SK-N-SH treated with all-trans-retinoic acid at 6 μM for 48 hours (cell line): ENCODE measurements at regions not wholly inside any gene's neighbourhood (a gene's known extent, or its start where the extent isn't known, plus 50 kb on each side); places are given as distances from the start of the nearest gene placed in this dataset.
"Not testable (repeated sequence)": the region's sequence is repeated elsewhere in the genome, so short reads cannot be mapped to it uniquely, and the experiment has no call there.

Experiments
- ATAC-seq: fragments of 200-7000 bp; cut with Tn5 transposase; 3 replicates; pipeline ENCODE4 v1.9.1; 2020; ENCODE audit warnings: mild to moderate bottlenecking, moderate library complexity
- ARNTL ChIP-seq: fragments of 450-650 bp; formaldehyde crosslinking; IDR thresholded peaks from 2 replicates; pipeline ENCODE4 v1.5.0; 2020; ENCODE audit warnings: low read depth, mild to moderate bottlenecking, moderate library complexity, borderline replicate concordance
- BACH2 ChIP-seq: fragments of 250-450 bp; sonication (Bioruptor Pico); IDR thresholded peaks from 2 replicates; pipeline ENCODE4 v1.9.0; 2021; ENCODE audit warnings: mild to moderate bottlenecking, borderline replicate concordance
- CREB5 ChIP-seq: fragments of 250-450 bp; sonication (Bioruptor Pico); IDR thresholded peaks from 2 replicates; pipeline ENCODE4 v1.5.1; 2020; ENCODE audit warnings: low read depth, mild to moderate bottlenecking, moderate library complexity
- CSDC2 ChIP-seq: fragments of 250-450 bp; sonication (Bioruptor Pico); IDR thresholded peaks from 2 replicates; pipeline ENCODE4 v1.5.0; 2020; ENCODE audit warnings: mild to moderate bottlenecking, moderate library complexity
- CSRNP3 ChIP-seq: fragments of 250-450 bp; sonication (Bioruptor Pico); IDR thresholded peaks from 2 replicates; pipeline ENCODE4 v1.5.1; 2021; ENCODE audit warnings: mild to moderate bottlenecking, moderate library complexity
- ISL1 ChIP-seq: fragments of 250-450 bp; sonication (Bioruptor Pico); IDR thresholded peaks from 2 replicates; pipeline ENCODE4 v2.1.2; 2022; ENCODE audit warnings: mild to moderate bottlenecking, moderate library complexity
- OSR1 ChIP-seq: fragments of 250-450 bp; sonication (Bioruptor Pico); IDR thresholded peaks from 2 replicates; pipeline ENCODE4 v1.8.0; 2022; ENCODE audit warnings: moderate library complexity, mild to moderate bottlenecking, inconsistent platforms
- PATZ1 ChIP-seq: fragments of 250-450 bp; sonication (Bioruptor Pico); IDR thresholded peaks from 2 replicates; pipeline ENCODE4 v1.8.0; 2020; ENCODE audit warnings: mild to moderate bottlenecking, moderate library complexity, borderline replicate concordance
- PPARA ChIP-seq: fragments of 250-450 bp; sonication (Bioruptor Pico); IDR thresholded peaks from 2 replicates; pipeline ENCODE4 v1.5.0; 2020; ENCODE audit warnings: mild to moderate bottlenecking, borderline replicate concordance
- RARB ChIP-seq: fragments of 250-450 bp; sonication (Bioruptor Pico); IDR thresholded peaks from 2 replicates; pipeline ENCODE4 v1.8.0; 2021; ENCODE audit warnings: mild to moderate bottlenecking, moderate library complexity
- SNAI2 ChIP-seq: fragments of 250-450 bp; sonication (Bioruptor Pico); IDR thresholded peaks from 2 replicates; pipeline ENCODE4 v1.5.0; 2020; ENCODE audit warnings: mild to moderate bottlenecking, moderate library complexity
- TCF4 ChIP-seq: fragments of 250-450 bp; sonication (Bioruptor Pico); IDR thresholded peaks from 2 replicates; pipeline ENCODE4 v1.8.0; 2021; ENCODE audit warnings: mild to moderate bottlenecking, moderate library complexity, borderline replicate concordance
- TOX ChIP-seq: fragments of 250-450 bp; sonication (Bioruptor Pico); IDR thresholded peaks from 2 replicates; pipeline ENCODE4 v1.8.0; 2021; ENCODE audit warnings: mild to moderate bottlenecking, moderate library complexity, borderline replicate concordance
- ZC3H10 ChIP-seq: fragments of 250-450 bp; sonication (Bioruptor Pico); IDR thresholded peaks from 2 replicates; pipeline ENCODE4 v1.5.1; 2021; ENCODE audit warnings: mild to moderate bottlenecking, moderate library complexity
- ZFP3 ChIP-seq: fragments of 250-450 bp; sonication (Bioruptor Pico); IDR thresholded peaks from 2 replicates; pipeline ENCODE4 v1.5.0; 2020; ENCODE audit warnings: mild to moderate bottlenecking, moderate library complexity
- ZNF565 ChIP-seq: fragments of 450-650 bp; formaldehyde crosslinking; conservative IDR thresholded peaks from 2 replicates; pipeline ENCODE4 v1.5.0; 2020; ENCODE audit warnings: low read depth, mild to moderate bottlenecking, moderate library complexity
- ZNF70 ChIP-seq: fragments of 450-650 bp; formaldehyde crosslinking; IDR thresholded peaks from 2 replicates; pipeline ENCODE4 v1.5.0; 2020; ENCODE audit warnings: mild to moderate bottlenecking, moderate library complexity
- ZNF8 ChIP-seq: fragments of 450-650 bp; formaldehyde crosslinking; IDR thresholded peaks from 2 replicates; pipeline ENCODE4 v1.5.0; 2020; ENCODE audit warnings: mild to moderate bottlenecking, moderate library complexity
- TF ChIP-seq, protein P1 (sequence below): fragments of 250-450 bp; sonication (Bioruptor Pico); IDR thresholded peaks from 2 replicates; pipeline ENCODE4 v1.8.0; 2021; ENCODE audit warnings: low read depth, mild to moderate bottlenecking, moderate library complexity, borderline replicate concordance
- TF ChIP-seq, protein P2 (sequence below): fragments of 250-450 bp; sonication (Bioruptor Pico); IDR thresholded peaks from 2 replicates; pipeline ENCODE4 v1.5.0; 2020; ENCODE audit warnings: mild to moderate bottlenecking, moderate library complexity

DNA sequence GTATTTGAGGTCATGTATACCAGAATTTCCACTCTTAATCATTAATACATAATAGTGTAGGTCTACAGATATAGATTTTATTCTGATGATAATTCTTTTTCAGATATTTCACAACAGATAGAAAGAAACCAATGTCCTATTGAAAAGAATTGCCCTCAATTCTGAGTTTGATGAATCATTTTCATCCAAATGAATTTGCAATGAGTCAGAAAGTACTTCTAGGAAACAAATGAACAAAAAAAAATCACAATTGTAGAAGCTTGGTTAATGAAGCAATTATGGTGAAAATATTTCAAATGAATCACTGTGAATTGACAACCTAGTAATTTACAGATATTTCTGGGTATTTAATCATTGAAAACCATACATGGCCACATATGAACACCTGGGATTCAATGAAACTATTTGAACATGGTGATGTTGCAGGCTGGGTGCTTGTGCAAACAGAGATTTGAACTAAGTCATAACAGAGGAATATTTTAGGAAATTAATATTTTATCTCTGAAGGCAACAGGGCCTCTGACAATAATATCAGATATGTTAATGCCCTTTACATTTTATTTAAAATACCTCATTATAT, 360.9 kb downstream of the SLITRK5 start:
- ATAC-seq: no peak
- no peak for TF ChIP-seq TCF4
- no peak for TF ChIP-seq ZNF565 (CRISPR knock-in tag)
- no peak for TF ChIP-seq SNAI2 (CRISPR knock-in tag)
- TF ChIP-seq BACH2 (CRISPR knock-in tag): no peak
- no peak for TF ChIP-seq PPARA
- TF ChIP-seq CSRNP3 (CRISPR knock-in tag): no peak
- TF ChIP-seq ZNF70 (CRISPR knock-in tag): no peak
- TF ChIP-seq ZC3H10 (CRISPR knock-in tag): no peak
- no peak for TF ChIP-seq ZNF8 (CRISPR knock-in tag)
- TF ChIP-seq, protein P1, sequence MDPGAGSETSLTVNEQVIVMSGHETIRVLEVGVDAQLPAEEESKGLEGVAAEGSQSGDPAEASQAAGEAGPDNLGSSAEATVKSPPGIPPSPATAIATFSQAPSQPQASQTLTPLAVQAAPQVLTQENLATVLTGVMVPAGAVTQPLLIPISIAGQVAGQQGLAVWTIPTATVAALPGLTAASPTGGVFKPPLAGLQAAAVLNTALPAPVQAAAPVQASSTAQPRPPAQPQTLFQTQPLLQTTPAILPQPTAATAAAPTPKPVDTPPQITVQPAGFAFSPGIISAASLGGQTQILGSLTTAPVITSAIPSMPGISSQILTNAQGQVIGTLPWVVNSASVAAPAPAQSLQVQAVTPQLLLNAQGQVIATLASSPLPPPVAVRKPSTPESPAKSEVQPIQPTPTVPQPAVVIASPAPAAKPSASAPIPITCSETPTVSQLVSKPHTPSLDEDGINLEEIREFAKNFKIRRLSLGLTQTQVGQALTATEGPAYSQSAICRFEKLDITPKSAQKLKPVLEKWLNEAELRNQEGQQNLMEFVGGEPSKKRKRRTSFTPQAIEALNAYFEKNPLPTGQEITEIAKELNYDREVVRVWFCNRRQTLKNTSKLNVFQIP: no peak
- no peak for TF ChIP-seq RARB (CRISPR knock-in tag)
- TF ChIP-seq CREB5 (CRISPR knock-in tag): no peak
- no peak for TF ChIP-seq ISL1 (CRISPR knock-in tag)
- TF ChIP-seq PATZ1 (CRISPR knock-in tag): no peak
- TF ChIP-seq ZFP3 (CRISPR knock-in tag): no peak
- TF ChIP-seq CSDC2 (CRISPR knock-in tag): no peak
- no peak for TF ChIP-seq OSR1 (CRISPR knock-in tag)
- TF ChIP-seq ARNTL (CRISPR knock-in tag): no peak
- TF ChIP-seq, protein P2, sequence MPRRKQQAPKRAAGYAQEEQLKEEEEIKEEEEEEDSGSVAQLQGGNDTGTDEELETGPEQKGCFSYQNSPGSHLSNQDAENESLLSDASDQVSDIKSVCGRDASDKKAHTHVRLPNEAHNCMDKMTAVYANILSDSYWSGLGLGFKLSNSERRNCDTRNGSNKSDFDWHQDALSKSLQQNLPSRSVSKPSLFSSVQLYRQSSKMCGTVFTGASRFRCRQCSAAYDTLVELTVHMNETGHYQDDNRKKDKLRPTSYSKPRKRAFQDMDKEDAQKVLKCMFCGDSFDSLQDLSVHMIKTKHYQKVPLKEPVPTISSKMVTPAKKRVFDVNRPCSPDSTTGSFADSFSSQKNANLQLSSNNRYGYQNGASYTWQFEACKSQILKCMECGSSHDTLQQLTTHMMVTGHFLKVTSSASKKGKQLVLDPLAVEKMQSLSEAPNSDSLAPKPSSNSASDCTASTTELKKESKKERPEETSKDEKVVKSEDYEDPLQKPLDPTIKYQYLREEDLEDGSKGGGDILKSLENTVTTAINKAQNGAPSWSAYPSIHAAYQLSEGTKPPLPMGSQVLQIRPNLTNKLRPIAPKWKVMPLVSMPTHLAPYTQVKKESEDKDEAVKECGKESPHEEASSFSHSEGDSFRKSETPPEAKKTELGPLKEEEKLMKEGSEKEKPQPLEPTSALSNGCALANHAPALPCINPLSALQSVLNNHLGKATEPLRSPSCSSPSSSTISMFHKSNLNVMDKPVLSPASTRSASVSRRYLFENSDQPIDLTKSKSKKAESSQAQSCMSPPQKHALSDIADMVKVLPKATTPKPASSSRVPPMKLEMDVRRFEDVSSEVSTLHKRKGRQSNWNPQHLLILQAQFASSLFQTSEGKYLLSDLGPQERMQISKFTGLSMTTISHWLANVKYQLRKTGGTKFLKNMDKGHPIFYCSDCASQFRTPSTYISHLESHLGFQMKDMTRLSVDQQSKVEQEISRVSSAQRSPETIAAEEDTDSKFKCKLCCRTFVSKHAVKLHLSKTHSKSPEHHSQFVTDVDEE (CRISPR knock-in tag): no peak
- TF ChIP-seq TOX (CRISPR knock-in tag): no peak

DNA sequence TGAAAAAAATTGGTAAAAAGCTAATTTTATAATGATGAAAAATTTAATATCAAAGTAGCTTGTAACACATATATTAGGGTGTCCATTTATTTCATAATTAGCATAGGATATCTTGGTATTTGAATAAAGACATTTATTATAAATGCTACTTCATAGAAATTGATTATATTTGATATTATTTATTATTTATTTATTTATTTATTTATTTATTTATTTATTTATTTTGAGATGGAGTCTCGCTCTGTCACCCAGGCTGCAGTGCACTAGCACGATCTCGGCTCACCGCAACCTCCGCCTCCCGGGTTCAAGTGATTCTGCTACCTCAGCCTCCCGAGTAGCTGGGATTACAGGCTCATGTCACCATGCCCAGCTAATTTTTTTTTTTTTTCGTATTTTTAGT, 365.0 kb downstream of the SLITRK5 start:
- ATAC-seq: not testable (repeated sequence)

GRCh38 chr13:88042489-88042888, 371.3 kb downstream of the SLITRK5 start:
- ATAC-seq: no peak

More at GRCh38 chr13:88042489-88042888, 371.3 kb downstream of the SLITRK5 start:
- no peak for TF ChIP-seq OSR1 (CRISPR knock-in tag)
- no peak for TF ChIP-seq CSRNP3 (CRISPR knock-in tag)
- TF ChIP-seq, all 23 proteins: peak for 0
